ENCODE measurements at regions not wholly inside any gene's neighbourhood (a gene's known extent, or its start where the extent isn't known, plus 50 kb on each side); places are given as distances from the start of the nearest gene placed in this dataset.

DNA sequence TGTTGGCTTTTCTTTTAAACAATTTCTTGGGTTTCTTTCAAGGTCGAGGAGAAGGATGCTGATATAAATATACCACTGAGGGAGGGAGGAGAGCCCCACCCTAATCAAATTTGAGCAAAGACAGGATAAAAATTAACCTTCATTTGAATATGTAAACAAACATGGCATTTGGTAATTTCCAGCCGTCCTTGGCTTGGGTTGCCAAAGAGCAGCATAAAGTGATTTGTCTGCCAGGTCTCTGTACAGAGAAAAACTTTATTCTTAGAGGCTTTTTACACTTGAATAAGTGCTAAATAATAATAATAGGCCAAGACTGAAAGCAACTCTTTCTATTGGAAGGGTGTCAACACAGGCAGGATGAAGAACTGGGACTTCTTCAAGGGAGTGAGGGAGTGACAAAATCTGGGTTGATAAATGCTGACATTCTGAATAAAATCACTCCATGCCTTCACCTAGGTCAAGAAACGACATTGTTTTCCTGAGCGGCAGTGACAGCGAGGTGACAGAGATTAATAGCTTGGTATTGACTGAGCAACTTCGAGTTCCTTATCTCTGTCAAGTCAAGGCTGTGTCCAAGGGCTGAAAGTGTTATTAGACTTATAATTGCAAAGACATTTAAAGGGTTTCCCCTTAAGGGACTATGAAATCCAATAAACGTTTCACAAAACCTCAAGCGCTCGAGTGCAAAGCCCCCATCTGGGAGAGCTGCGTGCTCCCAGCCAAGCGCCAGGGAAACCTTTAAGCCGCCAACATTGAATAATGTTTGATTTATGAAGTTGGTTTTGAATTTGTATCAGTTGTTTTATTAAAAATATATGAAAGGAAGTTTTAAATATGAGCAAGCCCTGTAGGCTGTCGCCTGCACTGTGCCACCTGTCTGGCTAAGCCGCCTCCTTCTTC is 269.5 kb upstream of the N4BP1 start:
- no peak for DNase-seq

DNA sequence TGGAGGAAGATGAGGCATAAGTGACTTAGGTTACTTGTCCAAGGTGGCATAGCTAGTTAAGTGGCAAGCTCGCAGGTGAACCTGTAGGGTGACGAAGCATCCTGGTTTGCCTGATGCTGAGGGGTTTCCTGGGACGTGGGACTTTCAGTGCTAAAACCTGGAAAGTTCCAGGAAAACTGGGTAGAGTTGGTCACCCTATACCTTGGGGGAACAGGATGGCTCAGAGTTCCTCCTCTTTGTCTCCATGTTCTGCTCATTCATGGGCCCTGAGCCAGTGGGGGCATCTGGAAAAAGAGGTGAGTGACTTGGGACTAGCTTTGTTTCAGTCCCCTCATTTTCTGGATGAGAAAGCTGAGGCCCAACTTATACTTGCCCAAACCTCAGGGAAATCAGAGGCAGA is 268.0 kb upstream of the N4BP1 start:
- DNase-seq: no peak

DNA sequence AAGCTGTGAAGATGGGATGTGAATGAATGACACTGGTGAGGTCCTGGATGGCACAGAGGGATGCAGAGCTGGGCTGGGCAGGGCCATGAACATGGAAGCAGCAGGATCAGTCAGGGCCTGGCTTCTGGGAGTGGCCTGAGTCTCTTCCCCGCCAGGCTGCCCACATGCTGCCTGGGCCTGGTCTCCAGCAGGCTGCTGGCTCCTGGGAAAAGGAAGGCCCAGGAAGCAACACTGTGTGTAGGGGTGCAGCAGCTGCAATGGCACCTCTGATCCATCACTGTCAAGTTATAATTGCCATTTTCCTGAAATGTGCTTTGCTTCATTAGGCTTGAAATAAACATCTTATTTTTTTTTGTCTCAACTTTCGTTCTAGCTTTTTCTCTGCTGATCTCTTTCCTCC is 260.2 kb upstream of the N4BP1 start:
- no peak for DNase-seq

DNA sequence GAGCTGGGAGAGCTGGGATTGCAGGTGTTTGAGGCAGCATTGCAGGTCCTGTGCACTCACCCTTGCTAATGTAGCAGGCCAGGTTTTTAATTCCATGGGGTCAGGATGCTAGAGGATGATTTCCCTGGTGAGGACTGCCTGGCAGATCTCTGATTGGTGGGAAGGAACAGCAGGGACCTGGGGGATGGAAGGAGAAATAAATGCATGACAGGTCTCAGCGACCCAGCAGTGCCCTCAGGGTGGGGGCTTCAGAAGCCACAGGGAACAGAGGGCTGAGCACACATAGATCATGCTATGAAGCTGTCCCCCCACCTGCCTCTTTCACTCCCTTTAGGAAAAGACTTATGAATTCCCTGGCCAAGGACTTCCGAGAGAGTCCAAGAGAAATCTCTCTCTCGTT is 255.5 kb upstream of the N4BP1 start:
- no peak for DNase-seq

DNA sequence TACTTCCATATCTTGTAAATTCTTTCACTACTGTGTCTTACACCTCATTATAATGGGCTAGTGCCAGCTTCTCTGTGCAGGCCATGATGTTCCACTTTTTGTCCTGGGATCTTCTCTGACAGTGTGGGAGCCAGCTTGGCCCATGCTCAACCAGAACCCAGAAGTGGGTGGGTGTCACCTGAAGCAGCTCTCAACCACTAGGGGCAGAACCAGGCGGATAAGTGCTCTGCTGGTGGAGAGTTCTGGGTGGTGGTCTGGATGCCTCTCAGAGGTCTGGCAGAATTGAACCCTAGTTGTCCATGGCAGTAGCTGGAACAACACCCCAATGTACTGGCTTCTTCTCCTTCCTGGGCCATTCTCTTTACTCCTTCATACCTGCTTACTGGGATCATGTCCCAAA is 254.1 kb upstream of the N4BP1 start:
- no peak for DNase-seq

DNA sequence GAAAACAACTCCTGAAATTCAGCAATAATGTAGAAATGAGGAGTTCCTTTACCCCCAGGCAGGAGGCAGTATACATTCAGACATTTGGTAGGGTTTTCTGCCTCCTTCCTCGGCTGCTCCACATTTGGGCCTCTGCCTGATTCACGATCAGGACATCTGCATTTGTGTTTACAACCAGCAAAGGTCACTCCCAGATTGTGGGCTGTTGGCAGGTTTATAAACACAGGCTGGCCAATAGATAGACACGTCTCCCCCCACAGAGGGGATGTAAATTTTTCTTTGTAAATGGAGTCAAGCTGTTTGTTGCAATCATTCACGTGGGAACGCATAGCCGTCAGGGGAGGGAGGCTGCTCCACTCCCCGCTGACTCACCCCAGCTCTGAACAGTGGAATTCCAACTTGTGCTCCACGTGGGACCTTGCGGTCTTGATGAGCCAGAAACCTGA is 252.1 kb upstream of the N4BP1 start:
- no peak for DNase-seq

DNA sequence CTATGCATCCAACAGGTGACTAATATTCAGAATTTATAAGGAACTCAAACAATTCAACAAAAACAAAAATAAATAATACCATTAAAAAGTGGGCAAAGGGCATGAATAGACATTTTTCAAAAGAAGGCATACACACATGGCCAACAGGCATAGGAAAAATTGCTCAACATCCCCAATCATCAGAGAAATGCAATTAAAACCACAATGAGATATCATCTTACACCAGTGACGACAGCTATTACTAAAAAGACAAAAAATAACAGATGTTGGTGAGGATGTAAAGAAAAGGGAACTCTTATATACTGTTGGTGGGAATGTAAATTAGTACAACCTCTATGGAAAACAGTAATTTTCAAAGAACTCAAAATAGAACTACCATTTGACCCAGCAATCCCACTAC is 250.4 kb upstream of the N4BP1 start:
- DNase-seq: no peak

DNA sequence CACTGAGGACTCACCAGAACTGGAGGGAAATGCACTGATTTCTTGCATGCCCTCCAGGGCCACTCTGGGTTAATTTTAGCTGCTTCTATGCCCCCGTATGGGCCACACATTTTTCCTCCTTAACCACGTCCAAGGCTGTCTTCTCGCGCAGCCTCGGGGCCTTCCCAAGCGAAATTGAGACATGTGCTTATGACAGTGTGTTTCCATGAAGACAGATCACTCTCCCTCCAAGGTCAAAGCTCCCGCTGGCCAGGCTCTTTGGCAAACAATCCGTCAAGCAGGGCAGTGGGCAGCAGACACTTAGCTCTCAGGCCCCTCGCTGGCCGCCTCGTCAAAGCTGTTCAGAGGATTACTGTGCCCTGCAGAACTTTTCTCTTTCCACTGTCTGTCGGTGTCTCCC is 243.0 kb upstream of the N4BP1 start:
- DNase-seq: no peak

DNA sequence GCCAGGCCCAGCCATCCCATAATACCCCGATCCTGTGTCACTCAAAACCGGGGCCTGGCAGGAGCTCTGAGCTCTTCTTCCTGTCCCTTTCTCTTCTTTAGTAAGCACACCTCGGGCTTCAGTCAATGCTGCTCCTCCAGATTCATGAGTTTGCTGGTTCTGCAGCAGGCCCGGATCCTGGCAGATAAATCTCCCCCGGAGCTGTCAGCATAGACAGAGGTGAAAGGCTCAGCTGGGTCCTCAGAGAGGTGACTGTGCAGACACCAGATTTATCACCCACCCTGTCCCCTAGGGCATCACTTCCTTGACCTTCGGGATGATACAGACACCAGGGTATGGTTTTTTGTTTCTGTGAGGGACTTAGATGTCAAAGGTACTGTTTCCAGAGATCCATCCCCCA is 242.5 kb upstream of the N4BP1 start:
- no peak for DNase-seq

DNA sequence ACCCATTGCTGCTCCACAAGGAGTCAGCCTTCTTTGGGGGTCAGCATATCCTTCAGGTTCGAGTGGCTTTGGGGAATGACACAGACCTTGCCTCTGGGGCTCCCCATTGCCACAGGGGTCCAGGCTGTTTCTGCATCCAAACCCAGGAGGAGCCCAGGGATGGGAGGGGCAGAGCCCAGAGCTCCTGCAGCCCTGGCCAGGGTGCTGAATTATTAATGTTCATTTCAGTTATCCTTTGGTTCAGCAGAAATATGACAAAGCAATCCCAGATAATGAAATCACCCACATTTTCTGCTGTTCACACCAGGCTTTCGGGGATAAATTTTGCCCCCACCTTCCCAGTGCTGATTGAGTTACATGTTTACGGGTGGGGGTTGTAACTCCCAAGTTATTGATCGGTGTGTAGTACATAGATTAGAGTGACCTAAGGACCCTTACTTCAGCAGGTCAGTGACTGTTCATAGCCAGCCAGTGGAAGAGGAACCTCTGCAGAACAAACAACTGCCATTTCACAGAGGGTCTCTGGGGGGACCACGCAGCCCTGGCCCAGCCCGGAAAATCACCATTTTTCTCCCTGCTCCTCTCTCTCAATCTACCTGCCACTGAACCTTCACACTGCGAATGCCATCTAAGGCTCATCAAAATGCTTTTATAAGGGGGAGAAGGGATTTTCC is 240.3 kb upstream of the N4BP1 start:
- no peak for DNase-seq

DNA sequence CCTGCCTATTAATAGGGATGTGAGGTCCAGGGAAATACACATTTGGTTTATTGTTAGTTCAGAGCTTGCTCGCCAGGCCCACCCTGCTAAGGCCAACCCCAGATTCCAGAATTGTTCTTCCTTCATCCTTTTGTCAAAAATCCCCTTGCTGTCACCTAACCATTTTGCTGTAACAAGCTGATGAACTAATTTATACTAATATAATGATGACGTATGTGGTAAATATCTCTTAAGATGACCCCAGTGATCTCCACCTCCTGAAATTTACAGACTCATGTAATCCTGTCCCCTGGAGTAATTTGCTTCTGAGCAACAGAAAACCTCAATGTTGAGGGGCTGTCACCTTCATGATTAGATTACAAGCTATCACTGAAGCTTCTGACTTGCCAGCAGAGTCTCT is 236.3 kb upstream of the N4BP1 start:
- no peak for DNase-seq

DNA sequence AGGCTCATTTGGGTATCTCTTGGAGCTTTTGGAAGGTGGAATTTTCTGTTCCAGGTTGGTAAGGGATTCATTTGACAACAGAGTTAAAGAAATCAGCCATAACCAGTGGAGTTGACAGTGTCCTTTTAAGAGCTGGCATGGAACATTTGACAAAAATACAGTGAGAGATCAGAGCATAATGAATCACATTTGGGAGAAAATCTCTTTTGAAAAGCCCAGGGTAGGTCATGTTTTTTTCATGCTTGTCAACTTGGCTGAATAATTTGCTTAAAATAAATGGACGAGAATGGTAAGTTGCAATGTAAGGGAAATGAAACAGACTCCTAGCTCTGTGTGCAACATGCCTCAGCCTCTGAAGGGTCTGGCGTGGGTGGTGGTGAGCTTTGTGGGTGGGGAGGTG is 235.3 kb upstream of the N4BP1 start:
- DNase-seq: no peak

DNA sequence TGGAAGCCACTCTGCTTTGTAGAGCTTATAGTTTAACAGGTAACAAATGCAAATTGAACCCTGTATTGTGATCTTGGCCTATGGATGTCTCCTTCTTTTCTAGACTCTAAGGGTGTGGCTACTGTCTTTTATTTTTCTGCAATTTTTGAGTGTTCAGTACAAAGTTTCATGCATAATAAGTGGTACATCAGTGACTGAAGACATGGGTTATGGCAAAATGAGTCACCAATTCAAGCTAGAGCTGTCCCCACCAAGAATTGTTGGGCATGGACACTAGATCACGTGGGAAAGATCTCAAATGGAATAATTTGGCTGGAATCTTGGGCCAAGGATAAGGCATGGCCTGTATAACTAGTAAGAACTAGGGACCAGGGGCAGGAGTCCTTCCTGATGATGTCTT is 228.4 kb upstream of the N4BP1 start:
- DNase-seq: no peak

DNA sequence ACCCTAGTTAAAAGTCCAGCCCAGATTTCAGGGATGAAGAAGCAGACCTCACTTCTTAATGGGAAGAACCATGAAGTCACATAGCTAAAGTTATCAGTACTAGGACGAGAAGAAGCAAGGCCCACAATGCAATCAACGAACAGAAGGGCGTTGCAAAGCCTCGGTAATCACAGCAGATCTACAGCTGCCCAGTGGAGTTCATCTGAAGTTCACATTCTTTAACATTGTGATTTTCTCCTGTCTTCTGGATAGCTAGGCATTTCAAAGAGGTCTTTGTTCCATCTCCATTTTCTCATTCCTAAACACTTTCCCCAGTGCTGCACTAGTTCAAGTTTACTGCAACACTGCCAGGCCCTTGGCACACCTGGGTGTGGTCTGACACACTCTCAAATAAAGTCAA is 226.7 kb upstream of the N4BP1 start:
- no peak for DNase-seq

DNA sequence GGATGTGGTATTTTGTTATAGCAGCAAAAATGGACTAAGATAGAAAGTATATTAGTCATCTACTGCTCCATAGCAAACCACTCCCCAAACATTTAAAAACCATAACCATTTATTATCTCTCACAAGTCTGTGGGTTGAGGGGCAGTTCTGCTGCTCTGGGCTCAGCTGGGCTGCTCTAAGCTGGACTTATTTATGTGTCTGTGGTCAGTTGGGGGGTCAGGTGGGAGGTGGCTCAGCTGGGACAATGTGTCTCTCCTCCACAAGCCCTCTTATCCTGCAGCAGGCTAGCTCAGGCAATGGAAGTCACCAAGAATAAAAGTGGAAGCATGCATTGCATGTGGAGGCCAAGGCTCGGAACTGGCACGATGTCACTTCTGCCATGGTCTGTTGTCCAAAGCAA is 226.1 kb upstream of the N4BP1 start:
- no peak for DNase-seq

DNA sequence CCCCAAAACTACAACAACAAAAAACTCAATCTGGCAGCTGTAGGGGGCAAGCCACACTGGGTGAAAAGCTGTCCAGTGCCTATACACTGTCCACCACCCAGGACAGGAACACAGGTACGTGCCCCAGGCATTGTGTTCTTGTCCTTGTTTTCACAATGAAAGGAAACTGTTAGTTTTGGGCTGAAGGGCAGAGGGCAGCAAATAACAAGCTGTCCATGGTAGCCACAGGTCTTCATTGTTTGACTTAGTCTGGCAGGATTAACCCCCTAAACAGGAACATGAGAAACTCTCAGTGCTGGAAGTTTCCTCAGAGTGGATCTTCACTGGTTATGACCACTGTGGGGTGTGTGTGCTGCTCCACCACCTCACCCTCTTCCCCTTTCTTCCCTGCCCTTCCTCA is 224.6 kb upstream of the N4BP1 start:
- no peak for DNase-seq

DNA sequence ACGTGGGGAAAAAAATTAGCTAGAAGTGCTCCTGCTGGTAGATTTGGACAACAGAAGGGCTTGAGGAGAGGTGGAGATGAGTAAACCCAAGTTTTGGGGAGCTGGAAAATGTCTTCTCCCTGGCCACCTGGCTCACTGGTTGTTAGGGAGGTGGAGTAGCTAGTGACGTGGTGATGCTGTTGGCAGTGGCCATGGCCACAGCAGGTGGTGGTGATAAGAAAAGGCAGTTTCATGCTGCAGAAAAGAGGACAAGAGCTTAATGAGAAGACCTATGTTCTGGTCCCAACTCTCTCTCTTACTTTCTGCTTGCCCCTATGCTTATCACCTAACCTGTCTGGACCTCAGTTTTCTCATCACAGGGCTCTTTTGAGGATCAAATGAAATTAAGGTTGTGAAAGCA is 223.5 kb upstream of the N4BP1 start:
- no peak for DNase-seq

DNA sequence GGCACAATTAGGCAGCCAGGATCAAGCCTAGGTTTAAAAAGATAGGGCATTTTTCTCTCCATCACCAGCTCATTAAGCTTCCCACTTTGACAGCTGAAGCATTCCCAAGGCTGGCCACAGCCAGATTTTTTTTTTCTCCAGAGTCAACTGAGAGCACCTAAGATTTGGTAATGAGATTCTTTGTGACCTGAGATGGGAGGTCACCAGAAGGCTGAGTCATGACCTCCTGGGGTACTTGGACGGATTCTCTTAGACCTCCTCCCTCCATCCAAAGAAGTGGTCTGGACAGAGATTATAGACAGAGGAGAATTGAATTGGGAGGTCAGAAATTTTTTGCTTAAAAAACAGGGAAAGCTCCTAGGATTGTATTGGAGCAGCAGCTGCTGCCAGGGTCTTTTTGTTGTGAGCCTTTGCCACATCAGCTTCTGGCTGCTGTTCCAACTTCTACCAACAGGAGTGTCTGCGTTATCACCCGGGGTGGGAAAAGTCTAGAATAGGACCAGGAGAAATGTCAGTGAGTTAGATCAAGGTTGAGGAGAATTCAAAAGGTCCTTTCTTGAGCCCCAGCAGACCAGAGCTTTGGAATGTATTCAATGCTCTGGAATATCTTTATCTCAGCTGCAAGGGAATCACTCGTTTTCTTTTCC is 221.2 kb upstream of the N4BP1 start:
- no peak for DNase-seq

DNA sequence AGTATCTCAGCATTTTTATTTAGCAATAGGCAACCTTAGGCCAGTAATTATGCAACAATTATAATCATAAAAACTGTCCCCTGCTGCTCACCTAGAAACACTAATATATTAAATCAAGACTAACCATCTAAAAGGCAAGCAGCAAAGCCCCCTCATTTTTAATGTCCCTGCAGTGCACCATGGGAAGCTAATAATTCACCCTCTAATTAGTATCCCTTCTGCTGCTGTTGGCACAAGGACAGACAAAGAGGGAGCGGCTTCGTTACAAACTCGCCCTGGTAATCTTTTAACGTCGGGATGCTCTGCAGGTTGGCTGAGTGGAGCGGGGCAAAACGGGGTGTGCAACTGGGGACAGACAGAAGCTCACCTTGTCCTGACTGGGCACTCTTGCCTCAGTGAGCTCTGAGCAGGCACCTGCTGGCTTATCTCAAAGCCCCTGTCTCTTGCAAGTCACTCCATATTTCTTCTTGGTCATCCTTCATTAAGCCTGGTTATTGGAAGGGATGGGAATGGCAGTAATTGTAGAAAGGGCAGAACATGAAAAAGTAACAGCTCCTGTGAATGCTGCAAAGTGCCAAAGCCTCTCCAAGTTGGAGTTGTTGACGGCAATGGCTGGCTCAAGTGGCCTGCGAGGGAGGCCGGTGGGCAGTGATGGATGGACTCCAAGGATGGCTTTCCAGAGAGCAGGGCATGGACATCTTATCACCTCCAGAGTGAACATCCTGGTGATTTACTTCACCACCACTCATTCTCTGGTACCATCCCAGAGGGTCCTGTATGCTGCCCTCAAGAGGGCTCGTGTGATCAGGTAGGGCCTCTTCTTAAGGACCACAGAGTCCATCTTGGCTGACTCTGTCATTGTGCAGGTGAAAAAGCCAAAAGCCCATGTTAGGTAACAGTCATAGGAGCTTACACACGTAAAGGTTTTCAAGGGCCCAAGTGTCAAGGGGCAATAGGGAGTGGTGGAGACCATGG is 219.6 kb upstream of the N4BP1 start:
- DNase-seq: no peak

DNA sequence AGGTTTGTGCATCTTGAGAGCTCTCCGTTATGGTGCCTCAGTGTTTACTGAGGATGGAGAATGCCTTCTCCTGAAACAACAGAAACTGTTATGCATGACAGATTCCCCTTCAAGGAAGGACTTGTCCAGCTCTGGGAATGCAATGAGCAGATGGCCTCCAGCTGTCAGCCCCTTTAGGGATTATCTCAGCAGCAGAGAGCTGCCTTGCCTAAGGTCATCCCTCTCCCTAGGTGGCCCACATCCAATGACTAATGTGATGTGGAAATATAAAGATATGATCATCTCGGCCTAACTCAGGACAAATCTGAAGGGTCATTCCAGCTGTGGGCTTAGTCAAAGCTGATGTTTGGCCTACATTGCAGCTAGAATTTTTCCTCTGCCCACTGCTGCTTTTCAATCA is 214.3 kb upstream of the N4BP1 start:
- no peak for DNase-seq

DNA sequence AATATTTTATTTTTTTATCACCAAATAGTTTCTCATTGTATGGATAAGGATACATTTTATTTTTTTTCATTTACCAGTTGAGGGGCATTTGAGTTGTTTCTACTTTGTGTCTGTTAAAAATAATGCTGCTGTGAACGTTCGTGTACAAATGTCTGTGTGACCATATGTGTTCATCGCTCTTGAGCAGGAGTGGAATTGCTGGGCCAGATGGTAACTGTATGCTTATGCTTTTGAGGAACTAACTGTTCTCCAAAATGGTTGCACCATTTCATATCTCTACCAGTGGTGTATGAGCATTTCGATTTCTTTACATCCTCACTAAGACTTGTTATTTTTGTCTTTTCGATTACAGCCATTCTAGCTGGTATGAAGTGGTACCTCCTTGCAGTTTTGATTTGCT is 212.5 kb upstream of the N4BP1 start:
- no peak for DNase-seq

DNA sequence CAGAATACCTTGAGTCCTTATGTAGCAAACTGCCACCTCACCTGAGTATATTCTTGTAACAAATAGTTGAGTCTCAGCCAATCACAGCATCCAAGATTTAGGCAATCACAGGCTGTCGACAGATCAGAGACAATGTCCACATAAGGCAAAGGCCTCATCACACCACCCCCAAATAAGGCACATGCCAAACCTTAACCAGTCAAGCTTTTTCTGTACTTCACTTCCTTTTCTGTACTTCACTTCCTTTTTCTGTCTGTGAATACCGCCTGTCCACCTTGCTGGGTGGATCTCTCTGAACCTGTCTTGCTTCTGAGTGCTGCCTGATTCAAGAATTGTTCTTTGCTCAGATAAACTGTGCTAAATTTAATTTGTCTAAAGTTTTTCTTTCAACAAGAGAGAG is 210.4 kb upstream of the N4BP1 start:
- DNase-seq: no peak

DNA sequence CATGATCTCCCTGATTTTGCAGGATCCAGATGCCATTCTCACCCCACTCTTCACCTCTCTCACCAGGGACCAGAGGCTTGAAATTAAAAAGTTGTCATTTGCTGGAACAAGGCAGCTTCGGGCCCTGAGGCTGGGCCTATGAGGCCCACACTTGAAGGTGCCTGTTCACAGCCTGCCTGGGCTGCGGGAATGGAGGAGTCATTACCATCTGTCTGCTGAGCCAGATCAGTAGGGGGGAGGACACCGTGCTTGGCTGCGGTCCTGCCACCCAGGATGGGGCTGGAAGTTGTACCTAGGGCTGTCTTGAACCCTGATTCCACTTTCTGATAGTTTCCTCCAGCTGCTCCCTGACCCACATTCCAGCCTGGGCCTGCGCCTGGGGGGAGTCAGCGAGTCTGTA is 208.3 kb upstream of the N4BP1 start:
- DNase-seq: no peak

Measured in T-helper 1 cell (primary cell).